HG02981 (cell line): ENCODE measurements at regions not wholly inside any gene's neighbourhood (a gene's known extent, or its start where the extent isn't known, plus 50 kb on each side); places are given as distances from the start of the nearest gene placed in this dataset.

Experiments used
- ATAC-seq: cut with Tn5 transposase; IDR thresholded peaks from one replicate; pipeline ENCODE4 v1.9.1; 2021; ENCODE audit warnings: mild to moderate bottlenecking, moderate library complexity; ENCODE audit not compliant: unreplicated experiment

GRCh38 chr15:37572401-37572800, 362.0 kb upstream of the TMCO5A start:
- ATAC-seq, result no peak

DNA sequence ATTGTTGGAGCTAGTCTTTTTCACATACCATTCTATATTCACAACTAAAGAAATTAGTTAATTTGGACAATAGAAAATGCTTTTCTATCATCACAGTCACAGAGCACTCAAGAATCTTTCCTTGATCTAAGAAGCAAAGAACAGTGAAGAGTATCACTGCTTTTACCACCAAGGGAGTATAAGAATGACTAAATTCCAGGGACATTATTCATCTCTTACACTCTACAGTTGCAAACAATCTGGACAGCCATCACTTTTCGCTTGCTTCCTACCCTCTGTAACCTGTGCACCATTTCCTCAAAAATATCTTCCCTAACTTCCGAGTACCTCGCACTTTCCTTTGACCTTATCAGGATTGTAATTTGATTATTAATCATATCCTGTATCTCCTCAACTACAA, 359.5 kb upstream of the TMCO5A start:
- no peak for ATAC-seq

DNA sequence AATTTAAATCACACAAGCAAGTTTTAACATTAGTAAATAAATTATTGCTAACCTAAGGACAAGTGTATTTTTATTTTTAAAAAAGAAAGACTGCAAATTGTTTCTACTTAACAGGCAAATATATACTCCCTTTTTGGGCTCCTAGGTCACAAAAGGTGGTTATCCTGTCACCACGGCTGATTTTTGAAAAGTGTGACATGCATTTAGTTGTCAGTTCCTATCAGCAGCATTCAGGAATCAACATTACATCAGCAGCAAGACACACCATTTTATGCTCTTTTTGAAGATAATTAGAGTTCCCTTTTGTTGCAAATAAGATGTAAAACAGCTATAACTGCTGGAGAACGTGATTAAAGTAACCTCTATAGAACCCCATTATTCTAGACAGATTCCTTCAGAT, 357.5 kb upstream of the TMCO5A start:
- ATAC-seq, result no peak

- no peak for ATAC-seq
Measured at GRCh38 chr15:37581866-37582532, 352.4 kb upstream of the TMCO5A start.

DNA sequence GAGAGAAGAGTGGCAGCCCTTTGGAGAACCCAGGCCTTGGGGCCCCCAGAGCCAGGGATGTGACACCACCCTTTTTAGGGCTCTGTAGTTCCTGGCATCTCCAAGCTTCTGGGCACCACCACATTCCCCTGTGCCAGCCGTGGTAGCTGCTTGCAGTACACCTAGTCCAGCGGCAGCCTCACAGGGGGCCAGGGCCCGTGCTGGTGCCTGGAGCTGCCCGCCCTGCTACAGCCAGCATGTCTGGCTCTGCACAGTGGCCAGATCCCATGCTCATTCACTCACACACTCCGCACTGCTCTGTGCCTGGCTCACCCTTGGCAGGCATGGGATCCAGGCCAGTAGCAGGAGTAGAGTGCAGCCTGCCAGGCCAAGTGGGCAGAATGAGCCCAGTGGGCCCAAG, 351.6 kb upstream of the TMCO5A start:
- ATAC-seq, result no peak

GRCh38 chr15:37586011-37586583, 348.3 kb upstream of the TMCO5A start:
- no peak for ATAC-seq

DNA sequence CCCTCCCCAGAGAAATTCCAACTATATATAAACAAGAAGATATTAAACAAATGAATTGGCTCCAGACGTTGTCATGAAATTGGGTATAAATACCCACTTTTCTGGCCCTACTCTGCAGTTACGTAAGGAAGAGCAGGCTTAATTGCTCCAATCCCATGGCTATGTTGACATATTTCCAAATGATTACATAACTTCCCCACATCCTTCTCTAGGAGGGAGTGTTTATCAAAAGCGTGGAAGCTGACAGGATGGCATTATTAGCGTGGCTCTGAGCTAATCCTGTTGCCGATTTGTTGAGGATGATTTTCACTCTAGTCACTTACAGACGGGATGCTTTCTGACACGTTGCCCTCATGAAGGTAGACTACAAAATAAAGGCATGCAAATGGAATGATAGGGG, 347.5 kb upstream of the TMCO5A start:
- ATAC-seq, result no peak

GRCh38 chr15:37594417-37594816, 340.0 kb upstream of the TMCO5A start:
- no peak for ATAC-seq

- no peak for ATAC-seq
Measured at GRCh38 chr15:37595426-37595970, 338.9 kb upstream of the TMCO5A start.

DNA sequence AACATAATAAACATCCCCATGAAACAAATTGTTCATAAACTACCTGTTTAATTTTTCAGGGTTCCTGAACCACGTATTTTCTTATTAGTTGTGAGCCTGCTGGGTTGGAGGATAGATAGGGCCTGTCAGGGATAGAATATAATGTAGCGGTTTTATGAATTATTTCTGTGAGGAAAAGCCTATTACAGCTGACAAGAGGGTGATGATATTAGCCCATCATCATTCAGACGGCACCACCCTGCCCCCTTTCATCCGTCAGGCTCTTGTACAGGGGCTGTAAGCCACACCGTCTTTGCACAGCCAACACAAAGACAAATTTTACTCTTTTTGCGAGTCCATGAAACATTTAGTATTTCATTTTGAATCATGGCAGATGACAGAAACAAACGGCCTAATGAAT, 335.3 kb upstream of the TMCO5A start:
- no peak for ATAC-seq

GRCh38 chr15:37616215-37616614, 318.2 kb upstream of the TMCO5A start:
- ATAC-seq, result no peak

DNA sequence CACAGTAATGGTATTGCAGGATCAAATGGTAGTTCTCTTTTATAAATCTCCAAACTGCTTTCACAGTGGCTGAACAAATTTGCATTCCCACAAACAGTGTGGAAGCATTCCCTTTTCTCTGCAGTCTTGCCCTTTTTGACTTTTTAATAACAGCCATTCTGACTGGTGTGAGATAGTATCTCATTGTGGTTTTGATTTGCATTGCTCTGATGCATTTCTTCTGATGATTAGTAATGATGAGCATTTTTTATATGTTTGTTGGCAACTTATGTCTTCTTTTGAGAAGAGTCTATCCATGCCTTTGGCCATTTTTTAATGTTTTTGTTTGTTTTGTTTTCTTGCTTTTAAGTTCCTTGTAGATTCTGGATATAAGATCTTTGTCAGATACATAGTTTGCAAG, 316.1 kb upstream of the TMCO5A start:
- no peak for ATAC-seq

DNA sequence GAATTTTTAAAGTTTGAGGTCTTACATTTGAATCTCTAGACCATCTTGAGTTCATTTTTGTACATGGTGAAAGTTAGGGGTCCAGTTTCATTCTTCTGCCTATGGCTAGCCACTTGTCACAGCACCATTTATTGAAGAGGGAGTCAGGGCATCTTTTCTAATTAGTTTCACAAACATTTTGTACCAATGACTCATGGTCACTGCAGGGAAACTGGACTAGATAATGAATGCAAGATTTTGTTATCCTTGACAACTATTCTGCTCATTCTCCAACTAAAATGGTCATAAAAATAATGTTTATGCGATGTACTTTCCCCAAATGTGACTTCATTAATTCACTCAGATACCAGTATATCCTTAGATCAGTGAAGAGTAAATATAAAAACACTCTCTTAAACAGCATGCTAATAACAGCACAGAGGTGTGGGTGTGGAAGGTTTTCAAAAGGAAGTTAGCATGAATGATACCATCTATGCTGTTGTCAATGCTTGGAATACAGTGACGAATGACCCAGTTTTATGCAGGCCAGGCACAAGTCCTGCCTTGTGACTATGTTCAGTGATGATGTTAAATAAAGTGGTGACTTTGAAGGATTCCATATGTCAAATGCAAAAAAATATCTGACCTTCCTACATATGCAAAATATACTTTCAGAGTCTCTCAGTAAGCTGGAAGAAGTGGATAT, 314.9 kb upstream of the TMCO5A start:
- ATAC-seq, result no peak

GRCh38 chr15:37625576-37625975, 308.9 kb upstream of the TMCO5A start:
- ATAC-seq, result no peak

DNA sequence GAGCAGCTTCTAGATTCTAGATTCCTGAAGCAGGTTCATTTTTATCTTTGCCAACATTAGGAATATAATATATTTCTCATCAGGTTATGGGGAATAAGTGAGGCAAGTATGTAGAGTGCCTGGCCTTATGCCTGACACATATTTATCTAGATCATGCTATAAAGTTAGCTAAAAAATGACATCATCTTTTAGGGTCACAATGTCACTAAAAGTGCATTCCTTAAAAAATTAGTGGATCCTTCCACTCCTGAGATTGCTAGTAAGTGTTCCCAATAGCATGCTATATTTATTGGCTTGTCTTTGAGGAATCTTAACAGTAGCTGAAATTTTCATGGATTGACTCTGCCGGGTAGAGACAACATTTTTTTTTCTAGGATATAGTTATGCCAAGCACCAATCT, 305.9 kb upstream of the TMCO5A start:
- ATAC-seq, result no peak

DNA sequence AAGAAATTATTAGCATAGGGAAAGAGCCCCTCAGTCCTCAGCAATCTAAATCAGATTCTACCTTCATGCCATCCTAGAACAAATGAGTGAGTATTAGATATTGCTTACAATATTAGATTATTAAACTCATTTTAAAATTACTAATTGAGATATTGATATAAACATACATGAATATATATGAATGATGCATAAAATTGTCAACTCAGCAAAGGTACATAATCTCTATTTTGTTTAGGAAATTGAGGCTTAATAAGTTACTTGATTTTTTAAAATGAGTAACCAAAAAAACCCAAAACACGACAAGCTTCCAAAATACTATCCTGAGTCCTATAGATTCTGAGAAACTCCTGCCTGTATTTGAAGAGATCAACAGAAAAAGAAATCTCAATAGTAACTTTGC, 297.7 kb upstream of the TMCO5A start:
- ATAC-seq, result no peak

GRCh38 chr15:37638116-37638515, 296.3 kb upstream of the TMCO5A start:
- no peak for ATAC-seq

GRCh38 chr15:37638691-37639090, 295.7 kb upstream of the TMCO5A start:
- no peak for ATAC-seq

DNA sequence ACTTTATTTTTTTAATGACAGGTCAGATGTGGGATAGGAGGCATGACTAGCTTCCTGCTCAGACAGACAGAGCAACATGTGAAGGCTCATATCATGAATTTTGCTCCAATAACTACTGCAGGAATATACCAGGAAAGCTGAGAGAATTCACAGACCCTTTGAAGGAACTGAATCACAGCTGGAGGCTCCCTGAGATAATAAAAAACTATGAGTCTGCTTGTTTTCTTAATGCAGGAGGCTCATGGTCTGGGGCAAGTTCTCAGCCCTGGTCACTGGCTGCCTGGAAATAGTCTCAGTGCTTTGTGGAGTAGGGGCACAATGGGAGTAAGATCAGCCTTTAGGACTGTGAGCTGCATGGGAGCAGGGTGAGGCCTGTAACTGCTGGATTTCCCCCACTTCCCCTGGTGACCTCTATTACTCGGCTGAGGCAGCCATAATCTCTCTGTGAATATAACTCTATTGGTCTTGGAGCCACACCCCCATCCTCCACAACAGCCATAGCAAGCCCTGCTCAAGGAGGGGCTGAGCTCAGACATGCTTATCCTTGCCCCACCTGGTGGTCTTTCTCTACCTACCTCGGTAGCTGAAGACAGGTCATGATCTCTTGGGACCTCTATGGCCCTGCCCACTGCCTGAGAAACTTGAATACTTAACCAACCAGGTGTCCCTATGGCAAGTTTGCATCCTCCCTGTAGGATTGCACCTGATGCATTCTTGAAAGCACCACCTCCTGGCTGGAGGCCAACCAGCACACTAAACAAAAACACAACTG, 281.6 kb upstream of the TMCO5A start:
- ATAC-seq, result no peak

DNA sequence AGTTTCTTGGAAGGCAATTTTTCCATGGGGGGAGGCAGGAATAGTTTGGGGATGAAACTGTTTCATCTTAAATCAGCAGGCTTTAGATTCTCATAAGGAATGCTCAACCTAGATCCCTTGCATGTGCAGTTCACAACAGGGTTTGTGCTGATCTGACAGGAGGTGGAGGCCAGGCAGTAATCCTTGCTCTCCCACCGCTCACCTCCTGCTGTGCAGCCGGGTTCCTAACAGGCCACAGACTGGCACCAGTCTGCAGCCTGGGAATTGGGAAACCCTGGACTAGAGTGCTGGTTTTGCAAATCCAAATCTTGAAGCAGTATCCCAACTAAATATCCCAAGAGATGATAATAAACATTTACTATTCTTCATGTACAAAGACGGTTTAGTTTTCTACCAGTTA, 256.3 kb upstream of the TMCO5A start:
- ATAC-seq, result no peak

GRCh38 chr15:37679627-37680026, 254.8 kb upstream of the TMCO5A start:
- ATAC-seq, result no peak
